NCI-H1092 treated with DMSO at 0.1 percent for 48 hours (cell line): ENCODE measurements at regions not wholly inside any gene's neighbourhood (a gene's known extent, or its start where the extent isn't known, plus 50 kb on each side); places are given as distances from the start of the nearest gene placed in this dataset.
"Not testable (repeated sequence)": the region's sequence is repeated elsewhere in the genome, so short reads cannot be mapped to it uniquely, and the experiment has no call there.

Source experiments
- DNase-seq: peaks from one replicate; lab custom pipeline; 2025; lab: John Stamatoyannopoulos, UW

DNA sequence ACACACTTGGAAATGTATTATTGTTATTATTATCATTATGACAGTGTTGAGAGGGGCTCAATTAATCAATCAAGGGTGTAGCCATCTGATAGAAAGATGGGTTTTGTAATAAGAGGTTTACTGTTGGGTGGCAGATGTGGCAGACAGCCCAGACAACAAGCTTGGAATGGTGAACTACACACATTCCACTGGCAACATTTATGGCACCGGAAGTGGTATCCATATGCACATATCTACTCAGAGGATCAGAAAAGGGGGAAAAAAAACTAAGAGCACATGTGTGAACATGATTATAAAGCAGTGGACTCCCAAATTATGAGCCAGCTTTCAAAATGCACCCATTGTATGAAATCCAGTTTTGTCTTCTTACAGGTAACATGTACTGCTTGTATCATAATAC lies 125.9 kb upstream of the ARX start:
- DNase-seq: no peak

- no peak for DNase-seq
Observed at GRCh38 chrX:25131055-25131454, 115.3 kb upstream of the ARX start.

GRCh38 chrX:25130619-25131018 lies 114.9 kb upstream of the ARX start:
- no peak for DNase-seq

DNA sequence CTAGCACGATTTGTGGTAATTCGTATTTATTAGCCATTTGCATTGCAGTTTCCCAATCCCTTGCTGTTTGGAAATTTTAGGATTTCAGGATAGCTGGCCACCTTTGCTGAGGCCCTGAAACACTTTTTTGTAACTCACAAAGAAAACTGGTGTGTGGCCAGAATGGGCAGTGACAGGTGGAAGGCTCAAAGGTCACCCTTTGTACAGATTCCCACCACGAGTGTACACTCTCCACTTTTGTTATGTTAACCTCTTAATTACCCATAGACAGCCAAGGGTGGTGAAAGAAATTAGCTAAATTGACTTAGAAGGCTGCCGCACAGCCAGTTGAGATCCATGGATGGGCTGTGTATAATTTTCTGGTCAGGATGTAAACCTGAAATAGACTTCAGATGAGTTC lies 109.7 kb upstream of the ARX start:
- DNase-seq: no peak

DNA sequence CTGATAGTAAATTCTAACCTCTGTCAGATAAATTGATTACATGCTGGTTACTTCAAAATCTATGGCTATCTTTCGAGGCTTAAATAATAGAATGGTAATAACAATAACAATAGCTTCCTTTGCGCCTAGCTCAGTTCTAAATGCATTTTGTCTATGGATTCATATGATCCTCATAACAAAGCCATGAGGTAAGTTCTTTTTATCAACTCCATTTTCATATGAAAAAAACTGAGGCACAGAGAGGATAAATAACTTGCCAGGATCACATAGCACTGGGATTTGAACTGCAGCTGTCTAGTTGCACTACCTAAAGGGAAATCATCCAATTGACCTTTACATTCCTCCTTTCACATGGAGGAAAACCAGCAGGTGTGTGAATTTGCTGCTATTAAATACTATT lies 108.6 kb upstream of the ARX start:
- DNase-seq: no peak

- no peak for DNase-seq
Observed at GRCh38 chrX:25112156-25112555, 96.4 kb upstream of the ARX start.

DNA sequence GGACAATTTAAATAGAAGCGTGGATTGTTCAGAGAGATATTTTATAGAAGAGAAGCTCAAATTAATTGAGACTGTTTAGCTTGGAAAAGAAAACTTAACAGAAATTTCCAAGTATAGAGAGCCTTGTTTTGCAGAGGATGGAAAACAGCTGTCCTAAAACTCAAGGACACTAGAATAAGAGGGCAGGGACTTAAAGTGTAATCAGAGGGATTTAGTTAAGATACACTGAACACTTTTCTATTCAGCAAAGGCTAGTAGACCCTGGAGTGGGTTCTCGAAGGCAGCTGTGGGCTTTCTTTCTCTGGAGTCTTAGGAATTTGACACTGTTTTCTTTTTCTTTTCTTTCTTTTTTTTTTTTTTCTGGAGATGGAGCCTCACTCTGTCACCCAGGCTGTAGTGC lies 92.7 kb upstream of the ARX start:
- DNase-seq: no peak

GRCh38 chrX:25105221-25105620 lies 89.5 kb upstream of the ARX start:
- DNase-seq: no peak

DNA sequence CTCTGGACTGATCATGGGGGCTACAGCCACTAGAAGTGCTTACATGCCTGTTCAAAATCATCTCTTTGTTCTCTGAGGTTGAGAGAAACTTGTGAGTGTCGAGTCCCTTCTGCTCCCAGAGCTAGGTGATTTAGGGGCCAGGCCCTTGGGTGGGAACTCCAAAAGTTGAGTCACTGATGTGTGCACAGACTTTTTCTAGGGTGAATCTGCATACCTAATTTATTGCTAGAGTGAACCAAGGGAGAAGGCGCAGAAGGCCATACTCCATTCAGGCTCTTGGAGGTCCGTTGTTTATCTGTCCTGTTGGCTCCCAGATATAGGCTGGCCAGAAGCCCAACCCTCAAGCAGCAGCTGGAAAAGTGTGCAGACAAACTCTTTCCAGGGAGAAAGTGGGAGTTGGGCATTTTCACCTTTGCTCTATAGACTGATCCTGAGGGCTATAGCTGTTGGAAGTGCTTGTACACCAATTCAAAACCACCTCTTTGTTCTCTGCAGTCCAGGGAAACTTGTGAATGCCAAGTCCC lies 80.8 kb upstream of the ARX start:
- DNase-seq: no peak

GRCh38 chrX:25091152-25091551 lies 75.4 kb upstream of the ARX start:
- DNase-seq: not testable (repeated sequence)

GRCh38 chrX:25084446-25084845 lies 68.7 kb upstream of the ARX start:
- no peak for DNase-seq

DNA sequence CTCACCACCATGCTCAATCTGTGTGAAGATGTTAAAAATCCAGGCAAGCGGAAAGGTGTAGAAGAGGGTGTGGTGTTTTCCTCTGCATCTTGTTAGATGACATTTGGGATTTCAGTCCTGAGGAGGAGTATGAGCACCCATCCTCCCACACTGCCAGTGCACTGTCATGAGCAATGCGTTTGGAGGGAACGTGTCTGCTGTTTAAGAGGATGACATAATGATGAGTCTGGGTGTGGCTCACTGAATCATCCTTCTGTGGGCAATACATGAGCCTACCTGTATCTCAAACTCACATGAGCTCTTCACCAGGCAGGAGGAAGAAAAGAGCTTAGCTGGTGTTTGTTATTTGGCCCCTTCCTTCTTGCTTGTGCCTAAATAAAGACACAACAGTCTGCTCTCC lies 67.9 kb upstream of the ARX start:
- no peak for DNase-seq

DNA sequence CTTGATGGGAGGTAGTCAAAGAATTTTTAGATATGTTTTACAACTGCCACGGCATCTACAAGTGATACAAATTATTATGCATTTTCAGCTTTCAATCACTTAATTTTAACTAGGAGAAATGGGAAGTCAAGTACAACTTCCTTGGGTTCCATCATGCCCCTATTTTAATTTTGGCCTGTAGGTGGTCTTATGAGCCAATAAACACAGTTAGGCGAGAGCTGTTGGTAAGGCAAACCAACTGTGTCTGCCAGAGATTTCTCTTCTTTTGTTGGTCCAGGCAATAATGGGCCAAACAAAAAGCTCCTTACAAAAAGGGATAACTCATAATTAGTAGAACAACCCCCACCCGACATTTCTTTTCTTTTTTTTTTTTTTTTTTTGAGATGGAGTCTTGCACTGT lies 63.3 kb upstream of the ARX start:
- no peak for DNase-seq

DNA sequence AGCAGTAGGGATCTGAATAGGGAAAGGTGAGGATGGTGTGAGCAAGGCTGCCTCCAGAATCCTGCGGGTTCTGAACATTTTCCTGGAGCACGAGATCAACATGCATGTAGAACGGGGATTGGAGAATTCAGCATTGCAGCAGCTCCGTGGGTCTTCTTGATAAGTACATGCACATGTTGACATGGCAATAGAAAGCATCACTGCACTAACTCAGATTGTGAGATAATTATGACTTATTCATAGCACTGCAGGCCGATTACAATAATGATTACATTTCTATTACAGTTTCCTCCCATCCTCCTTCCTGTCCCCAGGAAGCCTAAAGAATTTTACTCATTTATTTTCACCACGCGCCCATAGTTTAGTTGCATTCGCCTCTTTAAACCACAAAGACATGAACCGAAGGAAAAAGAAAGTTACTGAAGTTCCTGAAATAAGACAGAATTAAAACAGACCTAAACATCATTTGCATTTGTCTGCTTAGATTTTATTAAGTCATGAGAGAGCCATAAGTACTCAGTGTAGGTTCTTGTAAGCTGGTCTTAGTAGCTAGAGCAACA lies 61.3 kb upstream of the ARX start:
- no peak for DNase-seq

GRCh38 chrX:25072247-25072646 lies 56.5 kb upstream of the ARX start:
- no peak for DNase-seq

GRCh38 chrX:25070038-25070437 lies 54.3 kb upstream of the ARX start:
- no peak for DNase-seq

GRCh38 chrX:25069209-25069608 lies 53.4 kb upstream of the ARX start:
- no peak for DNase-seq

- no peak for DNase-seq
Observed at GRCh38 chrX:25068340-25068739, 52.6 kb upstream of the ARX start.

DNA sequence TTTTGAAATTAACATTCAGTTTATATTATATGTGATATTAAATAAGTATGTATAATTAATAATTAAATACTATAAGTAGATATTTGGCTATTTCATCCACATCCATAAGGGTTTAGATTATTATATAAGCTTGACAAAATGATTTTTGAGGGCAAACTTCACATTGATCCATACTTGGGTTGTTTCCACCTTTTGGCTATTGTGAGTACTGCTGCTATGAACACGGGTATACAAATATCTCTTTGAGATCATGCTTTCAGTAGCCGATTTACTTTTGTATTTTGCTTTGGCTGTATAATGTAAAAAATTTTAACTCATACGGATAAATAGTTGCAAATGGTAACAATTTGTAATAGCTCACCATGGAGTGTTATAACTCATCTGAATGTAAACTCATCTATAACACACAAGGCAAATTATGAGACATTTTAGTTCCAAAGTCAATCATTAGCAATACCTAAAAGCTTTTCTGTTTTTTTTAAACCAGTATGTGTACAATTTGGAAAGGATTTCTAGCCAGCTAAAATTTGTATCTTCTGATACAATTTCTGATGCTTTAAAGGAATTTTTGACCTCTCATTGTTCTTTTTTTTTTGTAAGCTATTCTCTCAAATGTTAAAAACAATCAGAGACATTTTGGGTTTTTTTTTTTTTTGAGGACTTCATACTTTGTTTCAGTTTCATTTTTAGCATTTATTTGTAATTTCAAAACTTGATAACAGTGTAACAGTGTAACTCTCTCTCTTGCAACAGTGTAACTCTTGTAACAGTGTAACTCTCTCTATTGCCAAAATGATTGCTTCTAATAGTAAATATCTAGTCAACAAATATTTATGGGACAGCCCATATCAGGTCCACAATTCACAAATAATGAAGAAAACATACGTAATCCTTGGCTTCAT lies 51.8 kb upstream of the ARX start:
- no peak for DNase-seq

DNA sequence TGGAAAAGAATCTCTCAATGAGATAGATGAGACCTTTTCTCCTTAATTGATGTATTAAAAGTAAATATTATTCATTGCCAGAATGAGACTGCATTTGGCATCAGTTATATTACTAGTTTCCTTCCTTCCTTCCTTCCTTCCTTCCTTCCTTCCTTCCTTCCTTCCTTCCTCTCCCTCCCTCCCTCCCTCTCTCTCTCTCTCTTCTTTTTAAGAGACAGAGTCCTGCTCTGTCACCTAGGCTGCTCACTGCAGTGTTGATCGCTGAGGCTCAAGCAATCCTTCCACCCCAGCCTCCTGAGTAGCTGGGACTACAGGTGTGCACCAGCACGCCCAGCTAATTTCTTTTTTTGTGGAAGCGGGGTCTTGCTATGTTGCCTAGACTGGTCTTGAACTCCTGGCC lies 50.4 kb upstream of the ARX start:
- no peak for DNase-seq
